ENCODE measurements at regions not wholly inside any gene's neighbourhood (a gene's known extent, or its start where the extent isn't known, plus 50 kb on each side); places are given as distances from the start of the nearest gene placed in this dataset.
A peak's percentile ranks its signal among the peaks of the same experiment; 100 is the strongest.
"Not testable (repeated sequence)": the region's sequence is repeated elsewhere in the genome, so short reads cannot be mapped to it uniquely, and the experiment has no call there.

GRCh38 chr14:105622329-105622955, 96.1 kb downstream of the TMEM121 start:
- Mint-ChIP-seq H3K36me3 (ENCODE audit: low read depth) (no peaks in the 10 kb centered on the region), H3K4me1 (ENCODE audit: low read depth) (no peaks in the 10 kb centered on the region), H3K27ac (ENCODE audit: unreplicated experiment) (no peak overlapping the region), H3K27me3 (ENCODE audit: low read depth) (no peaks in the 10 kb centered on the region), H3K9me3 (ENCODE audit: low read depth) (peaks cover 12% of the 10 kb centered on the region), H3K4me3 (ENCODE audit: unreplicated experiment) (no peak overlapping the region)
- DNase-seq (ENCODE audit: low spot score): no peak
- no peak for TF ChIP-seq CTCF (IDR thresholded peaks at IDR 0.05)

- not testable (repeated sequence) for H3K27ac Mint-ChIP-seq (ENCODE audit: unreplicated experiment); H3K4me1 Mint-ChIP-seq (ENCODE audit: low read depth); H3K27me3 Mint-ChIP-seq (ENCODE audit: low read depth); H3K4me3 Mint-ChIP-seq (ENCODE audit: unreplicated experiment); H3K9me3 Mint-ChIP-seq (ENCODE audit: low read depth); H3K36me3 Mint-ChIP-seq (ENCODE audit: low read depth)
- peak; percentile 80 for DNase-seq (ENCODE audit: low spot score)
These were observed 96.8 kb downstream of the TMEM121 start for GRCh38 chr14:105623178-105623577.

DNA sequence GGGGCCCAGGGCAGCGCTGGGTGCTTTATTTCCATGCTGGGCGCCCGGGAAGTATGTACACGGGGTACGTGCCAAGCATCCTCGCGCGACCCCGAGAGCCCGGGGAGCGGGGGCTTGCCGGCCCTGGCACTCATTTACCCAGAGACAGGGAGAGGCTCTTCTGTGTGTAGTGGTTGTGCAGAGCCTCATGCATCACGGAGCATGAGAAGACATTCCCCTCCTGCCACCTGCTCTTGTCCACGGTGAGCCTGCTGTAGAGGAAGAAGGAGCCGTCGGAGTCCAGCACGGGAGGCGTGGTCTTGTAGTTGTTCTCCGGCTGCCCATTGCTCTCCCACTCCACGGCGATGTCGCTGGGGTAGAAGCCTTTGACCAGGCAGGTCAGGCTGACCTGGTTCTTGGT, 98.0 kb downstream of the TMEM121 start:
- not testable (repeated sequence) for H3K27me3 Mint-ChIP-seq (ENCODE audit: low read depth); H3K27ac Mint-ChIP-seq (ENCODE audit: unreplicated experiment); H3K4me1 Mint-ChIP-seq (ENCODE audit: low read depth); DNase-seq (ENCODE audit: low spot score); H3K4me3 Mint-ChIP-seq (ENCODE audit: unreplicated experiment); H3K36me3 Mint-ChIP-seq (ENCODE audit: low read depth); H3K9me3 Mint-ChIP-seq (ENCODE audit: low read depth)

GRCh38 chr14:105624749-105625434, 98.5 kb downstream of the TMEM121 start:
- H3K4me3 Mint-ChIP-seq (ENCODE audit: unreplicated experiment); H3K36me3 Mint-ChIP-seq (ENCODE audit: low read depth); H3K9me3 Mint-ChIP-seq (ENCODE audit: low read depth); H3K4me1 Mint-ChIP-seq (ENCODE audit: low read depth); H3K27me3 Mint-ChIP-seq (ENCODE audit: low read depth); H3K27ac Mint-ChIP-seq (ENCODE audit: unreplicated experiment): not testable (repeated sequence)
- peak; percentile 92 for DNase-seq (ENCODE audit: low spot score)

DNA sequence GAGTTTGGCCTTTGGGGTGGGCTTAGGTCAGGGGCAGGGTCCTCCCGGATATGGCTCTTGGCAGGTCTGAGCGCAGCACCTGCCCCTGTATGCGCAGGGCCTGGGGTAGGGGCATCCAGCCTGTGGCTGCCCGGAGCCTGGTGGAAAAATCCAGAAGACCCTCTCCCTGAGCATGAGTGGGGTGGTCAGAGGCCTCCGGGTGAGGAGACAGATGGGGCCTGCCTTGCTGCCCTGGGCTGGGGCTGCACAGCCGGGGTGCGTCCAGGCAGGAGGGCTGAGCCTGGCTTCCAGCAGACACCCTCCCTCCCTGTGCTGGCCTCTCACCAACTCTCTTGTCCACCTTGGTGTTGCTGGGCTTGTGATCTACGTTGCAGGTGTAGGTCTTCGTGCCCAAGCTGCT, 99.1 kb downstream of the TMEM121 start:
- peak; percentile 86 for DNase-seq (ENCODE audit: low spot score)
- H3K4me1 Mint-ChIP-seq (ENCODE audit: low read depth); H3K4me3 Mint-ChIP-seq (ENCODE audit: unreplicated experiment); H3K27me3 Mint-ChIP-seq (ENCODE audit: low read depth); H3K9me3 Mint-ChIP-seq (ENCODE audit: low read depth); H3K36me3 Mint-ChIP-seq (ENCODE audit: low read depth); H3K27ac Mint-ChIP-seq (ENCODE audit: unreplicated experiment): not testable (repeated sequence)

DNA sequence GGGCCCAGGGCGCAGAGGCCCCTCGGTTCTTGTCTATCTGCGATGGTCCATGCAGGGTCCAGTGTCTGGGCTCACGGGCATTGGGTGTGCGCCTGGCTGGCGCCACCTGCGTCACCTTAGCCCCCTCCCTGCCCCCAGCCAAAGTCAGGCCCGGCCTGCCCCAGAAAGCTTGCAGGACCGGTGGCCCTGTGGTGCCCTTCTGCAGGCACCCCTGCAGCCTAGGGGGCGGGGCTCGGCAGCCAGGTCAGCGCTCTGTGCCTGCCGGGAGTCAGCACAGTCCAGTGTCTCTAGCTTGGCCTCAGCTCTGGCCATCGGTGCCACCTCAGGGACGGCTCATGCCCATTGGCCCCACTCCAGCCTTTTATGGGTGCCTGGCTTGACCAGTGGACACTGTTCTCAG, 99.7 kb downstream of the TMEM121 start:
- H3K9me3 Mint-ChIP-seq (ENCODE audit: low read depth); DNase-seq (ENCODE audit: low spot score); H3K4me1 Mint-ChIP-seq (ENCODE audit: low read depth); H3K36me3 Mint-ChIP-seq (ENCODE audit: low read depth); H3K27me3 Mint-ChIP-seq (ENCODE audit: low read depth); H3K4me3 Mint-ChIP-seq (ENCODE audit: unreplicated experiment); H3K27ac Mint-ChIP-seq (ENCODE audit: unreplicated experiment): not testable (repeated sequence)

DNA sequence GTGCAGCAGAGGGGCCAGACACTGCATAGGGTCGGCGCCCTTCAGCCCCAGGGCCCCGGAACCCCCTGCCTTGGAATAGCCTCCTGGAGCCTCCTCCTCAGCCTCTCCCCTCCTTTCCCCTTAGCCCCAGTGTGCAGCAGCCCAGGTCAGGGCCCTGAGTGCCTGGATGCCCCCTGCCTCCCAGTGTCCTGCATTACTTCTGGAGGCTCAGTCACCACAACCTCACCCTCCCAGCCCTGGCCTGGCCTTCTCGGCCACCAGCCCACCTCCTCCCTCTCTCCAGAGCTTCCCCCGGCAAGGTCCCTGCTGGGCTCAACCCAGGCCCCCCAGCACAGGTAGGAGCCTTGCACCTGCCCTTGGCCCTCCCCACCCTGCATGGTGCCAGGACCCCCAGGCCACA, 100.3 kb downstream of the TMEM121 start:
- H3K27me3 Mint-ChIP-seq (ENCODE audit: low read depth); H3K36me3 Mint-ChIP-seq (ENCODE audit: low read depth); H3K9me3 Mint-ChIP-seq (ENCODE audit: low read depth); DNase-seq (ENCODE audit: low spot score); H3K4me1 Mint-ChIP-seq (ENCODE audit: low read depth); H3K27ac Mint-ChIP-seq (ENCODE audit: unreplicated experiment); H3K4me3 Mint-ChIP-seq (ENCODE audit: unreplicated experiment): not testable (repeated sequence)

GRCh38 chr14:105627287-105627686, 100.9 kb downstream of the TMEM121 start:
- DNase-seq (ENCODE audit: low spot score); H3K27ac Mint-ChIP-seq (ENCODE audit: unreplicated experiment); H3K36me3 Mint-ChIP-seq (ENCODE audit: low read depth); H3K4me3 Mint-ChIP-seq (ENCODE audit: unreplicated experiment); H3K27me3 Mint-ChIP-seq (ENCODE audit: low read depth); H3K4me1 Mint-ChIP-seq (ENCODE audit: low read depth): not testable (repeated sequence)
- peaks cover 13% of the 10 kb centered on the region for H3K9me3 Mint-ChIP-seq (ENCODE audit: low read depth)

DNA sequence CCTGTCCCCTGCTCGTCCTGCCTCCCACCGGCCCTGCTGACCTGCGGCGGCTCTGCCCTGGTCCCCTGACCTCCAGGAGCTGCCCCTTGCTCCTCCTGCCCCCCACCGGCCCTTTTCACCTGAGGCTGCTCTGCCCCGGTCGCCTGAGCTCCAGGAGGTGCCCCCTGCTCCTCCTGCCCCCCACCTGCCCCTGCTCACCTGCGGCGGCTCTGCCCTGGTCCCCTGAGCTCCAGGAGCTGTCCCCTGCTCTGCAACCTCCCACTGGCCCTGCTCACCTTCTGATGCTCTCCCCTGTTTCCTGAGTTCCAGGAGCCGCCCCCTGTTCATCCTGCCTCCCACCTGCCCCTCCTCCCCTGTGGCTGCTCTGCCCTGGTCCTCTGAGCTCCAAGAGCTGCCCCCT, 101.3 kb downstream of the TMEM121 start:
- Mint-ChIP-seq H3K27ac (ENCODE audit: unreplicated experiment) (no peak overlapping the region), H3K27me3 (ENCODE audit: low read depth) (no peaks in the 10 kb centered on the region), H3K4me3 (ENCODE audit: unreplicated experiment) (no peak overlapping the region), H3K9me3 (ENCODE audit: low read depth) (peaks cover 15% of the 10 kb centered on the region), H3K4me1 (ENCODE audit: low read depth) (no peaks in the 10 kb centered on the region), H3K36me3 (ENCODE audit: low read depth) (no peaks in the 10 kb centered on the region)
- no peak for TF ChIP-seq CTCF (IDR thresholded peaks at IDR 0.05)
- peak; percentile 86 for DNase-seq (ENCODE audit: low spot score)

- H3K4me3 Mint-ChIP-seq (ENCODE audit: unreplicated experiment); H3K27me3 Mint-ChIP-seq (ENCODE audit: low read depth); H3K4me1 Mint-ChIP-seq (ENCODE audit: low read depth); H3K27ac Mint-ChIP-seq (ENCODE audit: unreplicated experiment); H3K36me3 Mint-ChIP-seq (ENCODE audit: low read depth): not testable (repeated sequence)
- peak; percentile 76 for DNase-seq (ENCODE audit: low spot score)
- H3K9me3 Mint-ChIP-seq (ENCODE audit: low read depth): peaks cover 19% of the 10 kb centered on the region
These were observed 101.7 kb downstream of the TMEM121 start for GRCh38 chr14:105628126-105628525.

DNA sequence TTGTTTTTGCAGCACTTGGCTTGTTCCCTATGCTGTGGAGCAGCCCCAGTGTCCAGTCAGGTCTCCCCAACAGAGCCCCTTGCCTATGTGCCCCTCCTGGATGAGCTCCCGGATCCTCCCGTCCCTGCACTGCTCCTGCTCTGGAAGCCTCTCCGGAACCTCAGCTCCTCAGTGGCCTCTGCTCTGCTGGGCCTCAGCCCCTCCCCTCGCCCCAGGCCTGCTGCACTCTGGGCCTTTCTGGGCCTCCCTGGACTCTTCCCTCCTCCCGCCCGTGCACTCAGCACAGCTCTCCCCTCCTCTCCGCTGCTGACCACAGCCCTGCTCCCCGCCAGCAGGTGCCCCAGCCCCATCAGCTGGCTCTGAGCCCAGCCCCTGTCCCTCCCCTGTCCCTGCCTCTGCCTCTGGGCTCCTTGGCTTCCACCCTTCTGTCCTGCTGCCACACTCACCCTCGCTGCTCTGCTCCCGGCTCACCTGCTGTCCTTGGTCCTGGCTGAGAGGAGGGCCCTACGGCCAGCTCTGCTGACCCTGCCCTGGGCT, 102.2 kb downstream of the TMEM121 start:
- not testable (repeated sequence) for H3K36me3 Mint-ChIP-seq (ENCODE audit: low read depth); H3K27ac Mint-ChIP-seq (ENCODE audit: unreplicated experiment); H3K4me3 Mint-ChIP-seq (ENCODE audit: unreplicated experiment); H3K4me1 Mint-ChIP-seq (ENCODE audit: low read depth); H3K27me3 Mint-ChIP-seq (ENCODE audit: low read depth); DNase-seq (ENCODE audit: low spot score)
- H3K9me3 Mint-ChIP-seq (ENCODE audit: low read depth): peaks cover 23% of the 10 kb centered on the region

Data from chondrocyte (in vitro differentiated cells).